ENCODE measurements at regions not wholly inside any gene's neighbourhood (a gene's known extent, or its start where the extent isn't known, plus 50 kb on each side); places are given as distances from the start of the nearest gene placed in this dataset.

DNA sequence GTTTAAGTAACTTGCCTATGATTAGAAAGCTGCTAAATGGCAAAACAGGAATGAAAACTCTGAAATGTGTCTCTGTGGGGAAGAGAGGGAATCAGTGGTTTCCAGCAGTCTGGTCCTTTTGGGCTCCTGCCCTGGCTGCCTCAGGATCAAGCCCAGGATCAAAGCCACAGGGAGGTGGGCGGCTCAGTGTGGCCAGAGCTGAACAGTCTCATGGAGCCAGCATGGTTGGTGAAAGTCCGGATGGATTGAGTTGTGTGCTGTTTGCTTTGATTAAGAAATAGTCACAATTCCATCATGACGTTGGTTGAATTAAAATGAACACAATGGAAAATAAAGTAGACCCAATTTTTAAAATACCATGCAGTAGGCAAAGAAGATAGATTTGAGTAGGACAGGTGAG lies 344.2 kb downstream of the LPIN1 start:
- no peak for DNase-seq (ENCODE audit: low spot score)
- in situ Hi-C loops (cut with HindIII; ENCODE audit: low sequenced_read_pairs) = no loop called here

- in situ Hi-C loops (cut with HindIII; ENCODE audit: low sequenced_read_pairs) = no loop called here
- DNase-seq (ENCODE audit: low spot score) = no peak
Observed at GRCh38 chr2:12091201-12091806, 344.9 kb downstream of the LPIN1 start.

DNA sequence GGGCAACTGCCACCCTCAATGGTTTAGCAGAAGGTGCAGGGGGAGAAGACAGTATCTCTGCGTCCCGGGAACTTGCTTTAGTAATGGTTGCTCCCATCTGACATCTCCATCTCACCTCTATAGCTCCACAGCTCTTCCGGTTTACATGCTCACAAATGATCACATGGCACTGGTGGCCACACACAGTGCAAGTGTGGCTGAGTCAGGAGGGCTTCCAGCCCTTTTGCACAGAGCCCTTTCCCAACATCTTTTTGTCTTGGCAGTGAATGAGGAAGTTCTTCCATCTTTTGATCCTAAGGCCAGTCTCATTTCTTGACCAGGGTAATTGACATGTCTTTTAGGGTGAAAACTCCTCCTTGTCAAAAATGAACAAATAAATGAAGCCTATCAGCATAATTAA lies 347.7 kb downstream of the LPIN1 start:
- in situ Hi-C loops (cut with HindIII; ENCODE audit: low sequenced_read_pairs) = no loop called here
- DNase-seq (ENCODE audit: low spot score) = no peak

- no peak for DNase-seq (ENCODE audit: low spot score)
- in situ Hi-C loops (cut with HindIII; ENCODE audit: low sequenced_read_pairs) = no loop called here
Observed at GRCh38 chr2:12096051-12096787, 349.8 kb downstream of the LPIN1 start.

GRCh38 chr2:12096788-12097449 lies 350.5 kb downstream of the LPIN1 start:
- in situ Hi-C loops (cut with HindIII; ENCODE audit: low sequenced_read_pairs) = no loop called here
- no peak for DNase-seq (ENCODE audit: low spot score)

DNA sequence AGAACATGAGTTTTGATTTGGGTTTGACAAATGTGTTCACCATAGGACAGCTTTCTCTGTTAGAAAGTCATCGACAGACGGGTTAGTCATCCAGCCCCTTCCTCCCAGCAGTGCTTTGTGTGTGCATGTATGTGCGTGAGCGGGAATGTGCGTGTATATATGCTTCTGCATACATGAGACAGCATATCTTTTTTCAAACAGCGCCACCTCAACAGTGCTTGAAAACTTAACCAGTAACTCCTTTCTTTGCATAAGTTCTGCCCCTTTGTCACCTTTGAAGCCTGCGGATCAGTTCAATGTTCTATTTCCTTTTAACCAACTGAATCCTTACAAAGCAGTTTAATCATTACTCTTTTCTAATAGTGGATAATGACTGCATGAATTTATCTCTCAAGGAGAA lies 351.4 kb downstream of the LPIN1 start:
- DNase-seq (ENCODE audit: low spot score) = no peak
- in situ Hi-C loops (cut with HindIII; ENCODE audit: low sequenced_read_pairs) = no loop called here

- no peak for DNase-seq (ENCODE audit: low spot score)
- in situ Hi-C loops (cut with HindIII; ENCODE audit: low sequenced_read_pairs) = no loop called here
Observed at GRCh38 chr2:12099374-12099773, 352.9 kb downstream of the LPIN1 start.

GRCh38 chr2:12102679-12103078 lies 356.2 kb downstream of the LPIN1 start:
- in situ Hi-C loops (cut with HindIII; ENCODE audit: low sequenced_read_pairs) = no loop called here

GRCh38 chr2:12105180-12105579 lies 358.7 kb downstream of the LPIN1 start:
- no peak for DNase-seq (ENCODE audit: low spot score)
- in situ Hi-C loops (cut with HindIII; ENCODE audit: low sequenced_read_pairs) = no loop called here

More at GRCh38 chr2:12102679-12103078, 356.2 kb downstream of the LPIN1 start:
- no peak for DNase-seq (ENCODE audit: low spot score)

GRCh38 chr2:12106440-12107080 lies 360.1 kb downstream of the LPIN1 start:
- DNase-seq (ENCODE audit: low spot score) = no peak
- in situ Hi-C loops (cut with HindIII; ENCODE audit: low sequenced_read_pairs) = no loop called here

GRCh38 chr2:12107321-12107720 lies 360.9 kb downstream of the LPIN1 start:
- no peak for DNase-seq (ENCODE audit: low spot score)
- in situ Hi-C loops (cut with HindIII; ENCODE audit: low sequenced_read_pairs) = no loop called here

DNA sequence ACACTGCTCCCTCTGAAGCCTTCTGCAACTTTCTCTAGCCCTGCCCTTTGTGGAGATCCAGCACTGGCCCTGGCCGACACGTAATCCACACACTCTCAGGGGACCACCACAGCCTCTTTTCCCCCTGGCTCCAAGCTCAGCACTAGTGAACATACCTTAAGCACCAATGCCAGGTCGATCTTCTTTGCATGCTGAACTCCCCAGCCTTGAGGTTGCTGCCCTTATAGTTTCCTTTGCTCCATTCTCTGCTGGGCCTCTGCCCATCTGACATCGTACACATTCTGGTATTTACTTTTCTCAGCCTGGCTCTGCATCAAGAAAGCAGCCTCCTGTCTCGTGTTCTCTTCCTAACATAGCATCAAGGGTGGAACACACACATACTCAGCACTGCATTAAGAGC lies 361.5 kb downstream of the LPIN1 start:
- no peak for DNase-seq (ENCODE audit: low spot score)
- in situ Hi-C loops (cut with HindIII; ENCODE audit: low sequenced_read_pairs) = no loop called here

GRCh38 chr2:12109363-12110017 lies 363.1 kb downstream of the LPIN1 start:
- no peak for DNase-seq (ENCODE audit: low spot score)
- in situ Hi-C loops (cut with HindIII; ENCODE audit: low sequenced_read_pairs) = no loop called here

GRCh38 chr2:12110074-12110473 lies 363.6 kb downstream of the LPIN1 start:
- DNase-seq (ENCODE audit: low spot score) = no peak
- in situ Hi-C loops (cut with HindIII; ENCODE audit: low sequenced_read_pairs) = no loop called here

- DNase-seq (ENCODE audit: low spot score) = no peak
- in situ Hi-C loops (cut with HindIII; ENCODE audit: low sequenced_read_pairs) = no loop called here
Observed at GRCh38 chr2:12110481-12110880, 364.0 kb downstream of the LPIN1 start.

- in situ Hi-C loops (cut with HindIII; ENCODE audit: low sequenced_read_pairs) = no loop called here
- DNase-seq (ENCODE audit: low spot score) = no peak
Observed at GRCh38 chr2:12113412-12113811, 367.0 kb downstream of the LPIN1 start.

DNA sequence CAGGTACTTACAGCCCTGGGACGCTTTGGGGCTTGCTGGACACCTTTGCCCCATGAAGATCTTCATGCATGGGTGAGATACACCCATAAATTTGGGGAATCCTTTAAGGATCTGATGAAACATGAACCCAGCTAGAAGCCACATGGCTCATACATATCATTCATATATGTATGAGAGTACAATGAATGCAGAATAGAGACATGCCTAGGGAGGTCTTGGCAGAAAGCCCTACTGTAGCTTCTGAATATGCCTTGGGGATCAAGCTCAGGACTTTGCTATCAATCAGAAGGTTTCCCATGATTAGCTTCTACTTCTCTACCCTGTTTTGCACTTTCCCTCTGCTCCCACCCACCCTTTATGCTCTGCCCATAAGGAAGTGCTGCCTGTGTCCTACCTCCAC lies 368.4 kb downstream of the LPIN1 start:
- in situ Hi-C loops (cut with HindIII; ENCODE audit: low sequenced_read_pairs) = no loop called here
- no peak for DNase-seq (ENCODE audit: low spot score)

GRCh38 chr2:12116228-12116750 lies 369.9 kb downstream of the LPIN1 start:
- in situ Hi-C loops (cut with HindIII; ENCODE audit: low sequenced_read_pairs) = no loop called here
- no peak for DNase-seq (ENCODE audit: low spot score)

GRCh38 chr2:12119841-12120240 lies 373.4 kb downstream of the LPIN1 start:
- in situ Hi-C loops (cut with HindIII; ENCODE audit: low sequenced_read_pairs) = no loop called here
- DNase-seq (ENCODE audit: low spot score) = no peak

All from G401 (cell line).